ENCODE measurements at regions not wholly inside any gene's neighbourhood (a gene's known extent, or its start where the extent isn't known, plus 50 kb on each side); places are given as distances from the start of the nearest gene placed in this dataset.
"Not testable (repeated sequence)": the region's sequence is repeated elsewhere in the genome, so short reads cannot be mapped to it uniquely, and the experiment has no call there.

GRCh38 chr3:157913741-157914150 lies 192.5 kb downstream of the SHOX2 start:
- no peaks in the 10 kb centered on the region for H3K4me1 ChIP-seq (ENCODE audit: low read depth)
- ATAC-seq (peak; percentile 88), DNase-seq (peak in 1 of 3 donors; percentile 7)
- H3K9me3 ChIP-seq: no peaks in the 10 kb centered on the region
- intact Hi-C loops (cut with DNase I, micrococcal nuclease): no loop called here
- H3K4me3 ChIP-seq: no peak overlapping the region
- H3K36me3 ChIP-seq (ENCODE audit: low read depth): no peaks in the 10 kb centered on the region
- TF ChIP-seq CTCF (IDR thresholded peaks at IDR 0.05): no peak

GRCh38 chr3:157912514-157913451 lies 193.4 kb downstream of the SHOX2 start:
- no peaks in the 10 kb centered on the region for H3K4me1 ChIP-seq (ENCODE audit: low read depth)
- no peaks in the 10 kb centered on the region for H3K36me3 ChIP-seq (ENCODE audit: low read depth)
- DNase-seq (no peak), ATAC-seq (no peak)
- no peak overlapping the region for H3K4me3 ChIP-seq
- intact Hi-C loops (cut with DNase I, micrococcal nuclease): no loop called here
- no peak for TF ChIP-seq CTCF (IDR thresholded peaks at IDR 0.05)
- H3K9me3 ChIP-seq: no peaks in the 10 kb centered on the region

- intact Hi-C loops (cut with DNase I, micrococcal nuclease): no loop called here
- Histone ChIP-seq H3K36me3 (ENCODE audit: low read depth) (no peaks in the 10 kb centered on the region), H3K4me3 (no peak overlapping the region), H3K9me3 (peaks cover 2% of the 10 kb centered on the region), H3K4me1 (ENCODE audit: low read depth) (no peaks in the 10 kb centered on the region)
- DNase-seq (no peak), ATAC-seq (no peak)
- no peak for TF ChIP-seq CTCF (IDR thresholded peaks at IDR 0.05)
Measured at GRCh38 chr3:157906627-157907026, 199.6 kb downstream of the SHOX2 start.

DNA sequence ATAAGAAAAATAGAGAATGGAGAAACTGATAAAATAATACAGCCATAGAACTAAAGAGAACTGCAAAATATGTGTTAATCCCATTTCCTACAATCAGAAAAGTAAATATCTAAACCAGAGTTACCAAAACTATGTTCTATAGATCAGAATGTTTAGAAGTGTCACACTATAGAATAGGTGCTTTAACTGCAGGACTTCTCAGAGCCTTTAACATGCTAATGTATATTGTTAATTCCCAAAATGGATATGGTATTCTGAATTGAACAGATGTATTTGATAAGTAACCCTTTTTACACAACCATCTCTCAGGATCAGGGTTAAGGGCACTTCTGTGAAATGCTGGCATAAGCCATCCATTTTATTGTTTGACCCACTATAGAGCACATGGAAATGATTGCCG lies 200.3 kb downstream of the SHOX2 start:
- Histone ChIP-seq H3K9me3 (peaks cover 2% of the 10 kb centered on the region), H3K4me3 (no peak overlapping the region), H3K36me3 (ENCODE audit: low read depth) (no peaks in the 10 kb centered on the region), H3K4me1 (ENCODE audit: low read depth) (no peaks in the 10 kb centered on the region)
- no peak for DNase-seq
- no peak for TF ChIP-seq CTCF (IDR thresholded peaks at IDR 0.05)
- no peak for ATAC-seq
- intact Hi-C loops (cut with DNase I, micrococcal nuclease): no loop called here

- DNase-seq; ATAC-seq; H3K9me3 ChIP-seq; H3K4me1 ChIP-seq (ENCODE audit: low read depth); intact Hi-C loops (cut with DNase I, micrococcal nuclease); H3K36me3 ChIP-seq (ENCODE audit: low read depth); H3K4me3 ChIP-seq: not testable (repeated sequence)
Measured at GRCh38 chr3:157902680-157903079, 203.5 kb downstream of the SHOX2 start.

GRCh38 chr3:157888040-157888439 lies 218.2 kb downstream of the SHOX2 start:
- H3K4me3 ChIP-seq: no peak overlapping the region
- no peak for DNase-seq
- no peak for TF ChIP-seq CTCF (IDR thresholded peaks at IDR 0.05)
- H3K36me3 ChIP-seq (ENCODE audit: low read depth): no peaks in the 10 kb centered on the region
- intact Hi-C loops (cut with DNase I, micrococcal nuclease): no loop called here
- H3K9me3 ChIP-seq: no peaks in the 10 kb centered on the region
- ATAC-seq: no peak
- no peaks in the 10 kb centered on the region for H3K4me1 ChIP-seq (ENCODE audit: low read depth)

Measured in mucosa of descending colon (tissue), 3 donors.